ENCODE measurements at regions not wholly inside any gene's neighbourhood (a gene's known extent, or its start where the extent isn't known, plus 50 kb on each side); places are given as distances from the start of the nearest gene placed in this dataset.
"Not testable (repeated sequence)": the region's sequence is repeated elsewhere in the genome, so short reads cannot be mapped to it uniquely, and the experiment has no call there.

DNA sequence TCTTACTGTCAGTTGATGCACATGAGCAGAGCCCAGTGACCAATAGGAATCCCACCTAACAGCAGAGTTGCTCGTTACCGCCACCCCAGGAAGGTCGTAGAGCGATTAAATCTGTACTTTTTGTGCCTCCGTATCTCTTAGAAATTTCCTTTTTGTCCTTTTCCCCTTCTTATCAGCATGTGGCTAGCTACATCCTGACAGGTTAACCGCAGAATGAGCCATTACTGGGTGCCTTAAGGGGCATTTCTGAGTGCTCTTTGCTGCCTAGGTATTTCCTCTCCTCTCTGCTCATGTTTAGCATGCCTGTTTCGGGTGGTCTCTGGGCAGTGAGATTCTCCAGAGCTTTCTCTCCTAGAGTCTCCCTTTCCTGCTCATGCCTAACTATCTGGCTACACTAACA lies 530.5 kb downstream of the FAM133A start:
- intact Hi-C loops (cut with micrococcal nuclease) = no loop called here
- Mint-ChIP-seq H3K36me3 (ENCODE audit: low read depth) (no peaks in the 10 kb centered on the region), H3K27me3 (no peaks in the 10 kb centered on the region), H3K4me1 (no peaks in the 10 kb centered on the region), H3K9me3 (no peaks in the 10 kb centered on the region), H3K27ac (no peak overlapping the region), H3K4me3 (no peak overlapping the region)
- no peak for DNase-seq

DNA sequence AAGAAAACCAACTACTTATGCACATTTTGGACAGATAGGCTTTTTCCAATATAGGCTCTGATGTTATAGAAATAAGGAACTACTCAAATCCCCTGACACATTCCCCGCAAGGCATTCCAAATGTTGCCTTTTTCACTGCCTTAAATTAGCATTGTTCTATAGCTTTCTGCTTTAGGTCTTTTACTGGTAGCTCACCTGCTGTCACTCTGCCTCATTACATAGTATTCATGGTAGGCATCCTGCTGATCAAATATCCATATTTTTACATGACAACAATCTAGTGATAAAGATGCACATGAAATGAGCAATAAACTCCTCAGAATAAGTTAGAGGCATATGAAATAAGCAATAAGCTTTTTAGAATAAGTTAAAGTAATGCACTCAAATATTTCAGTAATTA lies 542.7 kb downstream of the FAM133A start:
- intact Hi-C loops (cut with micrococcal nuclease) = no loop called here
- H3K4me1 Mint-ChIP-seq = no peaks in the 10 kb centered on the region
- no peak overlapping the region for H3K27ac Mint-ChIP-seq

DNA sequence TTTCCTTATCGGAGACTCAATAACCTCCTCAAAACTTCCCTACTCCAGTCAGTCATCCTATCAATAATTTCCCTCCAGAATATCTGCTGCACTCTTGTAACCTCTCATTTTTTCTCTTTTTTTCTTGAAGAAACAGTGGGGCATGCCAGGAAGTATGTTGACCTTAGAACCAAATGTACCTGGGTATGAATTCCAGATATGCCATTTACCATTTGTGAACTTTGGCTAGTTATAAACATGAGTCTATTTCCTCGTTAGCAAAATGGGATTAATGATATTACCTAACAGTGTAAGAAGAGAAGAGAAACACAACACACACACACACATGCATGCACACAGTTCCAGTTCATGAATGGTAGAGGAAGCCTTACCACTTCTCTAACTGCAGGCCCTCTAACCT lies 578.2 kb downstream of the FAM133A start:
- Mint-ChIP-seq H3K4me3 (no peak overlapping the region), H3K4me1 (no peaks in the 10 kb centered on the region), H3K36me3 (ENCODE audit: low read depth) (no peaks in the 10 kb centered on the region), H3K27ac (no peak overlapping the region), H3K27me3 (no peaks in the 10 kb centered on the region), H3K9me3 (no peaks in the 10 kb centered on the region)
- DNase-seq = no peak
- intact Hi-C loops (cut with micrococcal nuclease) = no loop called here

More for the DNA sequence above, 542.7 kb downstream of the FAM133A start:
- DNase-seq = no peak
- no peaks in the 10 kb centered on the region for H3K27me3 Mint-ChIP-seq
- no peaks in the 10 kb centered on the region for H3K9me3 Mint-ChIP-seq
- H3K36me3 Mint-ChIP-seq (ENCODE audit: low read depth) = no peaks in the 10 kb centered on the region
- H3K4me3 Mint-ChIP-seq = no peak overlapping the region

DNA sequence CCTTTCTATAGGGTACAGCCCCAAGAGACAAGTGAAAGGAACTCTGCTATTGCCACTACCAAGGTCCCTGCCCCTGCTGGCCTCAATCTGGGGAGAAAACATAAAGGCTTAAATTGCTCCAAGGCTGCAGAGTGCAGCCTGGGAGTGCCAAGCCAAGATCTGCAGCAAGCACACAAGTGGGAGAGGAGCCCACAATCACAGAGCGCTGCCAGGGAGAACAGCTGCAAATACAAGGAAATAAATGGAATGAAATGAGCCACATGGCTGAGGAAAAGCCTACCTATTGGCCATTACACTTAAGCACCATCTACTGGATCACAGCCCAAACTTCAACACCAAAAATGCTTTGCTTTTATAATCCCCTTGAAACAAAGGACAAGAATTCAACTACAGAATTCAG lies 582.4 kb downstream of the FAM133A start:
- no peak for DNase-seq
- Mint-ChIP-seq H3K4me1 (no peaks in the 10 kb centered on the region), H3K27me3 (no peaks in the 10 kb centered on the region), H3K9me3 (no peaks in the 10 kb centered on the region), H3K36me3 (ENCODE audit: low read depth) (no peaks in the 10 kb centered on the region), H3K27ac (no peak overlapping the region), H3K4me3 (no peak overlapping the region)
- intact Hi-C loops (cut with micrococcal nuclease) = no loop called here

DNA sequence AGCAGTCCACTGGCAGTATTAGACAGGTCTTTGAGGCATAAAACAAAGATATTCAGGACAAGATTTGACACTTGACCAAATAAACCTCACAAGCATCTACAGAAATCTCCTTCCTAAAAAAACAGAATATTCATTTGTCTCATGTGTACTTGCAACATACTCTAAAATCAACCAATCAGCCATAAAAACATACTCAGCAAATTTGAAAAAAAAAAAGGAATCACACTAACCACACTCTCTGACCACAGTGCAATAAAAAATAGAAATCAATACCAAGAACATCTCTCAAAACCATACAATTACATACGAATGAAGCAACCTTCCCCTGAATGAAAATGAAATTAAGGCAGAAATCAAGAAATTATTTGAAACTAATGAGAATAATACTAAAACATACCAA lies 591.3 kb downstream of the FAM133A start:
- H3K27me3 Mint-ChIP-seq = no peaks in the 10 kb centered on the region
- no peaks in the 10 kb centered on the region for H3K4me1 Mint-ChIP-seq
- no peaks in the 10 kb centered on the region for H3K36me3 Mint-ChIP-seq (ENCODE audit: low read depth)
- no peak overlapping the region for H3K4me3 Mint-ChIP-seq
- intact Hi-C loops (cut with micrococcal nuclease) = no loop called here
- H3K9me3 Mint-ChIP-seq = no peaks in the 10 kb centered on the region
- H3K27ac Mint-ChIP-seq = no peak overlapping the region
- DNase-seq = no peak

DNA sequence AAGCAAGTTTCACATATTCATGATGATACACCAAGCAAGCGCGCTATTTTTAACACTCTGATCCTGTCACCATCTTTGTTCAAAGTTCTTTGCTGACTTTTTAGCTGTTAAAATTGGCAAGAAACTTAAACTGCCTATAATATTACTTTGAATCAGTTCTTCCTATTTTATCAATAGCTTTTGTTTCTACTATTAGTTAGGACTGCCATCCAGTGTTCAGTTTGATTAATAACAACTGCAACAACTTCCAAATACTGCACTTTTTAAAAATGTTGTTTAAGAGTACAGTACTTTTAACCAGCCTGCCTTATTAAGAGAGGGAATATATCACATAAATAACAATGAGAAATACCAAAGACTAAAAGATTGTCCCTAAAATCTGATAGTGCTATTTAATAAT lies 614.3 kb downstream of the FAM133A start:
- H3K4me3 Mint-ChIP-seq = no peak overlapping the region
- H3K27me3 Mint-ChIP-seq = no peaks in the 10 kb centered on the region
- no peak for DNase-seq
- intact Hi-C loops (cut with micrococcal nuclease) = no loop called here
- H3K27ac Mint-ChIP-seq = no peak overlapping the region
- H3K9me3 Mint-ChIP-seq = no peaks in the 10 kb centered on the region
- H3K36me3 Mint-ChIP-seq (ENCODE audit: low read depth) = no peaks in the 10 kb centered on the region
- H3K4me1 Mint-ChIP-seq = no peaks in the 10 kb centered on the region

DNA sequence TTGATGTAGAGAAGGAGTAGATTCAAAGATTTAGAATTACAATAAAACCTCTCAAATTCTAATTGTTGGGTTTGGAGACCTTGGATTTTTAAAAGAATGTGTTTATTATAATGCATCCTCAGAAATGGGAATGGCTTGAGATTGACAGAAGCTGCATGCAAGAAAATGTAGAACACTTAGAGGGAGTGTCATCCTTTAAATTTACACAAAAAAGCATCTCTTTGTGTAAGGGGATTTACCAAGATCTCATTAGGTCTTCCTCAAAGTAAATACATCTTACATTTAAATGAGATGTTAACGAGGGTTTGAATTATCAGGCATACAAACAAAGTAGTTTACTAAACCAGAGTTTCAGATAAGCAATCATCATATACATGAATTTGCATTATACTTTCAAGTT lies 615.0 kb downstream of the FAM133A start:
- H3K36me3 Mint-ChIP-seq (ENCODE audit: low read depth) = no peaks in the 10 kb centered on the region
- no peaks in the 10 kb centered on the region for H3K4me1 Mint-ChIP-seq
- H3K27ac Mint-ChIP-seq = no peak overlapping the region
- H3K4me3 Mint-ChIP-seq = no peak overlapping the region
- no peaks in the 10 kb centered on the region for H3K9me3 Mint-ChIP-seq
- no peak for DNase-seq
- intact Hi-C loops (cut with micrococcal nuclease) = no loop called here
- H3K27me3 Mint-ChIP-seq = no peaks in the 10 kb centered on the region

DNA sequence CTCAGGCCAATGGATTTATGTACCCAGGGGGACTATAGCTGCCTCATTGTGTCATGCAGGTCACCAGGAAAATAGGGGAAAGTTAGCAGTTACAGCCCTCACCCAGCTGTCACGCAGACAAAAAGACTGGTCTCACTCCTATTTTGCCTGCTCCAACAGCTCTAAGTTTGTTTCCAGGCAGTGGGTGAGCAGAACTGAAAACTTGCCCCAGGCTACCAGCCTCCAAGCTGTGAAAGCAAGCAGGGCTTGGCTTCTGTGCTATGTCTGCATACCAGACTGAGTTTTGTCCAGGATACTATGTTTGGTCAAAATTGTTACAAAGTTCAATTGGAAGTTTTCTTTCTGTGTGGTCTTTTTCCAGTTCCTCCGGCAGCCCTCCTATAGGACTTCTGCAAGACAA lies 628.4 kb downstream of the FAM133A start:
- intact Hi-C loops (cut with micrococcal nuclease) = no loop called here
- no peaks in the 10 kb centered on the region for H3K36me3 Mint-ChIP-seq (ENCODE audit: low read depth)
- no peak overlapping the region for H3K4me3 Mint-ChIP-seq
- H3K27ac Mint-ChIP-seq = no peak overlapping the region
- no peak for DNase-seq
- no peaks in the 10 kb centered on the region for H3K9me3 Mint-ChIP-seq
- H3K27me3 Mint-ChIP-seq = no peaks in the 10 kb centered on the region
- H3K4me1 Mint-ChIP-seq = no peaks in the 10 kb centered on the region

DNA sequence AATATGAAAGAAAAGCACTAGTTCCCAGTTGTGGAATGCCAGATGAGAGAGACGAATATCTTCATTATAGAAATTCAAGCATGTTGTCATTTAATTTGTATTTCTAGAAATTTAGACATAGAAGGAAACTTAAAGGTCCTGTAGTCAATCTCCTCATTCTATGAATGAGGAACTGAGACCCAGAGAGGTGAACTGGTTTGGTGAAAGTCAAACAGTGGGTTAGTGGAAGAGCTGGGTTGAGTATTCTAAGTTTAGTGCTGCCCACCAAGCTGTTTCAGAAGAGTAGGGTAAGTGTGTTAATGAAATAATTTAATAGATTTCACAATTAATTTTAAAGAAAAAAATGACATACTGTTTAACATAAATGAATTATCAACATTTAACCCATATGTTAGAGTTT lies 655.2 kb downstream of the FAM133A start:
- Mint-ChIP-seq H3K4me3 (no peak overlapping the region), H3K4me1 (no peaks in the 10 kb centered on the region), H3K9me3 (no peaks in the 10 kb centered on the region), H3K36me3 (ENCODE audit: low read depth) (no peaks in the 10 kb centered on the region), H3K27ac (no peak overlapping the region), H3K27me3 (no peaks in the 10 kb centered on the region)
- DNase-seq = no peak
- intact Hi-C loops (cut with micrococcal nuclease) = no loop called here

DNA sequence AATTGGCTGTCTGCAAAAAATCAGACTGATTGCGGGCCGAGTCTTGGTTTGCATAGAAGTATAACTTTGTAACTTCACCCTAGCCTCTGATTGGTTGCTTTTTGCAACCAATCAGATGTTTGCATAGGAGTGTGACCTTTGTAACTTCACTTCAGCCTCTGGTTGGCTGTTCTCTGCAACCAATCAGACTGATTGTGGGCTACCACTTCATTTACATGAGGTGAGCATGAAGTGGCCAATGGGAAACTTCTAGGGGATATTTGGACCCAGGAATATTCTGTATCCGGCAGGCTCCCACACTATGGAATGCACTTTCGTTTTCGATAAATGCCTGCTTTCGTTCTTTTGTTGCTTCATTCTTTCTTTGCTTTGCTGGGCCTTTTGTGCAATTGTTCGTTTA lies 667.7 kb downstream of the FAM133A start:
- H3K27ac Mint-ChIP-seq; H3K9me3 Mint-ChIP-seq; DNase-seq; H3K4me1 Mint-ChIP-seq; H3K27me3 Mint-ChIP-seq; H3K36me3 Mint-ChIP-seq (ENCODE audit: low read depth); intact Hi-C loops (cut with micrococcal nuclease); H3K4me3 Mint-ChIP-seq: not testable (repeated sequence)

DNA sequence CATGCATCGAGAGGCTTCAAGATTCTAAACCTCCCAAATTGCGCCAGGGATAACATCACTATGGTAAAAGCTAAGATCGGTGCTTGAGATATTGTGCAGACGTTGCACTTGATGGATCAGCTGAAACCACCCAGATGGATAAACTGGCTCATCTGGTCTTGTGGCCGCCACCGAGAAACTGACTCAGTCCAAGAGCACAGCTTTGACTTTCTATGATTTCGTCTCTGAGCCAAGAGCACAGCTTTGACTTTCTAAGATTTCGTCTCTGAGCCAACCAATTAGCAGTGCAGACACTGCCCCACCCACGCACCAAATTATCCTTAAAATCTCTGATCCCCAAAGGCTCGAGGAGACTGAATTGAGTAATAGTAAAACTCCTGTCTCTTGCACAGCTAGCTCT lies 687.2 kb downstream of the FAM133A start:
- H3K36me3 Mint-ChIP-seq (ENCODE audit: low read depth) = no peaks in the 10 kb centered on the region
- H3K27ac Mint-ChIP-seq = no peak overlapping the region
- no peaks in the 10 kb centered on the region for H3K9me3 Mint-ChIP-seq
- no peaks in the 10 kb centered on the region for H3K27me3 Mint-ChIP-seq
- no peaks in the 10 kb centered on the region for H3K4me1 Mint-ChIP-seq
- H3K4me3 Mint-ChIP-seq = no peak overlapping the region
- no peak for DNase-seq
- intact Hi-C loops (cut with micrococcal nuclease) = no loop called here

DNA sequence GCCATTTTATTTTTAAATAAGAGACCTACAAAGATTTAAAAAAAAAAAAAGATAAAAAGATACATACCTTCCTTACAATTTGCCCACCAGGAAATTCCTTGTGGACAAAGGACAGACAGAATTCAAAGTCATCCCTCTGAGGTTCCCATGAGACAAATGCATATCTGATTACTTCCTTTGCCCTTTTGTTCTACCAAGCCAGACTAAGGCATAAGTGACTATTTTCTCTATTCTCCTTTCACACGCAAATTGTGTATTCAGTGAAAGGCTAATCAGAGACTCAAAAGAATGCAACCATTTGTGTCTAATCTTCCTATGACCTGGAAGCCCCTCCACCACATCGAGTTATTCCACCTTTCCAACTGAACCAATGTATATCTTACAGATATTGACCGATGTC lies 691.7 kb downstream of the FAM133A start:
- no peak overlapping the region for H3K4me3 Mint-ChIP-seq
- no peaks in the 10 kb centered on the region for H3K36me3 Mint-ChIP-seq (ENCODE audit: low read depth)
- no peaks in the 10 kb centered on the region for H3K27me3 Mint-ChIP-seq
- intact Hi-C loops (cut with micrococcal nuclease) = no loop called here
- H3K4me1 Mint-ChIP-seq = no peaks in the 10 kb centered on the region
- H3K27ac Mint-ChIP-seq = no peak overlapping the region
- DNase-seq = no peak
- H3K9me3 Mint-ChIP-seq = no peaks in the 10 kb centered on the region

DNA sequence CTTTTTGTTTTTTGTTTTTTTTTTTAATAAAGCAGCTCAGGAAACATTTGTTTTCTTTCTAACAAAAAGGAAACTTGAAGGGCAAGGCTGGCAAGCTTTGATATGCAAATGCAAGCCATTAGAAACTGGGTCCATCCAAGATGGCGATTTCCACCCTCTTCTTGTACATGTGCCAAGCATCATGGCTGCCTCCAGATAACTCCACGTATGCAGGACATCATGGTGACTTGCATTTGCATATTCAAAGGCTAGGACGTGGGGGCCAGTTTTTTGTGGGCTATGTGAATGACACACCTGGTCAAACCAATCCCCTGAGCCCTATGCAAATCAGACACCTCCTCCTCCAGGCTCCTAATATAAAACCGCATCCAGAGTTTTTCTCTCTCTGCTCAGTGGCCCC lies 692.6 kb downstream of the FAM133A start:
- no peaks in the 10 kb centered on the region for H3K4me1 Mint-ChIP-seq
- H3K4me3 Mint-ChIP-seq = no peak overlapping the region
- no peak for DNase-seq
- intact Hi-C loops (cut with micrococcal nuclease) = no loop called here
- H3K27me3 Mint-ChIP-seq = no peaks in the 10 kb centered on the region
- H3K36me3 Mint-ChIP-seq (ENCODE audit: low read depth) = no peaks in the 10 kb centered on the region
- H3K9me3 Mint-ChIP-seq = no peaks in the 10 kb centered on the region
- H3K27ac Mint-ChIP-seq = no peak overlapping the region

DNA sequence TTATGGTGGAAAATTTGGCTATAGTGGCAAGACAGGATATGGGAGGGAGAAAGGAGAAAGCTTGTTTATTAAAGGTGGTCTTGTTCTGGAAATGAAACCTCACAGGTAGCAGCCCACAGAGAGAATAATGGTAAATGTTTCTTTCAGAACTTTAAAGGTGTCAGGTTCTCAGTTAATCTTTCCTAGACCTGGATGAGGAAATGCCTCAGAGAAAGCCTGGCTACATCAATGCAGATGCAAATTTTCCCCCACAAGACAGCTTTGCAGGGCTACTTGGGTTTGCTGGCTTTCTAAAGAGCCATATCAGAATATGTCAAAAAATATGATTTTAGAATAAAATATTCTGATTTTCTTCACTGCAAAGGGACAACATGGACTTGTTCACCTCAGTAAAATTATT lies 715.0 kb downstream of the FAM133A start:
- no peaks in the 10 kb centered on the region for H3K4me1 Mint-ChIP-seq
- intact Hi-C loops (cut with micrococcal nuclease) = no loop called here
- H3K9me3 Mint-ChIP-seq = peaks cover 3% of the 10 kb centered on the region
- DNase-seq = no peak
- H3K27ac Mint-ChIP-seq = no peak overlapping the region
- H3K27me3 Mint-ChIP-seq = no peaks in the 10 kb centered on the region
- no peaks in the 10 kb centered on the region for H3K36me3 Mint-ChIP-seq (ENCODE audit: low read depth)
- H3K4me3 Mint-ChIP-seq = no peak overlapping the region

DNA sequence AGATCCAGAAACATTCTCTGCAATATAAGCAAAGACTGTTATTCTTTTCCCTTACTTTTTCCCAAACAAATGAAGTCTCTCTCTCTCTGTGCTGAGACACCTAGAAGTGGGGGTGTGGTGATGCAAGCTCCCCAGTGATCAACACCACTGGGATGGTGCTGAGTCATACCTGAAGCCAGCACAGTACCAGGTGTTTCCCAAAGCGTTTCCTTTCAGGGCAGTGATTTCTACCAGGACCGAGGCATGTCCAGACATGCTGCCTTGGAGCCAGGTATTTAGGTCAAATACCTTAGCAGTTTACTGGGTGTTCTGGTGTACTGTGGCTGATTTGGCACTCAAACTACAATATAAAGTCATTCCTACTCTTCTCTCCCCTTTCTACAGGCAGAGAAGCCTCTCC lies 726.5 kb downstream of the FAM133A start:
- Mint-ChIP-seq H3K36me3 (ENCODE audit: low read depth) (no peaks in the 10 kb centered on the region), H3K4me1 (no peaks in the 10 kb centered on the region), H3K27me3 (no peaks in the 10 kb centered on the region), H3K4me3 (no peak overlapping the region), H3K27ac (no peak overlapping the region), H3K9me3 (no peaks in the 10 kb centered on the region)
- intact Hi-C loops (cut with micrococcal nuclease) = no loop called here
- no peak for DNase-seq

DNA sequence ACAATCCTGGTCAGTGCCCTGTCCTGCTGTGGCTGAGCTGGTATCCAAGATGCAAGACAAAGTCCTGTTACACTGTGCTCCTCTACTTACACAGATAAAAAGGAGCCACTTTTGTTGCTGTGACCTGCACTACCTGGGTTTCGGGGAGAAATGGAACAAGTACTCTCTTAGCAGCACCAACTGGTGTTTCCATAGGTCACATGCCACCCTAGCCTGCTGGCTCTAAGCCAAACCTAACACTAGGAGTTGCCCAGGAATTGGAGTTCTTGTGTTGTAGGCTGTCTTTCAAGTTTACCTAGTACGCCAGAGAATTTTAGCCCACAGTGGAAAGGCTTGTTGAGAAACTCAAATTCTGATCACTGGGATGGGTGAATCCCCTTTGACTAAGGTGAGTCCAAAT lies 727.4 kb downstream of the FAM133A start:
- Mint-ChIP-seq H3K9me3 (no peaks in the 10 kb centered on the region), H3K36me3 (ENCODE audit: low read depth) (no peaks in the 10 kb centered on the region), H3K27ac (no peak overlapping the region), H3K27me3 (no peaks in the 10 kb centered on the region), H3K4me1 (no peaks in the 10 kb centered on the region), H3K4me3 (no peak overlapping the region)
- intact Hi-C loops (cut with micrococcal nuclease) = no loop called here
- DNase-seq = no peak
